Parathyroid adenoma (tissue), 2 donors: ENCODE measurements at regions not wholly inside any gene's neighbourhood (a gene's known extent, or its start where the extent isn't known, plus 50 kb on each side); places are given as distances from the start of the nearest gene placed in this dataset.

Experiments
- H2AFZ ChIP-seq: fragments of 300-600 bp; sonication (generic); one replicate; pipeline ENCODE4 v1.7.0; 2017; ENCODE audit warnings: antibody characterized with exemption, mild to moderate bottlenecking
- H3K27ac ChIP-seq: fragments of 300-600 bp; sonication (generic); one replicate; pipeline ENCODE4 v1.7.0; 2017
- H3K27me3 ChIP-seq: fragments of 300-600 bp; sonication (generic); one replicate; pipeline ENCODE4 v1.7.0; 2017; ENCODE audit warnings: low read length; ENCODE audit not compliant: control insufficient read depth, insufficient read depth
- H3K36me3 ChIP-seq: fragments of 300-600 bp; sonication (generic); one replicate; pipeline ENCODE4 v1.7.0; 2017; ENCODE audit warnings: low read length; ENCODE audit not compliant: control insufficient read depth, insufficient read depth
- H3K4me1 ChIP-seq: fragments of 300-600 bp; sonication (generic); one replicate; pipeline ENCODE4 v1.7.0; 2017; ENCODE audit warnings: control low read depth
- H3K4me2 ChIP-seq: fragments of 300-600 bp; sonication (generic); one replicate; pipeline ENCODE4 v1.7.0; 2017; ENCODE audit warnings: low read length
- H3K4me3 ChIP-seq: fragments of 300-600 bp; sonication (generic); one replicate; pipeline ENCODE4 v1.7.0; 2017; ENCODE audit warnings: low read depth, low read length
- H3K79me2 ChIP-seq: fragments of 300-600 bp; sonication (generic); one replicate; pipeline ENCODE4 v1.7.0; 2017; ENCODE audit warnings: control low read depth
- H3K9ac ChIP-seq: fragments of 300-600 bp; sonication (generic); one replicate; pipeline ENCODE4 v1.7.0; 2017; ENCODE audit warnings: mild to moderate bottlenecking
- H3K9me3 ChIP-seq: fragments of 300-600 bp; sonication (generic); one replicate; pipeline ENCODE4 v1.7.0; 2017; ENCODE audit warnings: low read length; ENCODE audit not compliant: control insufficient read depth
- TF ChIP-seq, protein P1 (sequence below): fragments of 300-600 bp; sonication (generic); IDR thresholded peaks from one replicate; pipeline ENCODE4 v1.7.0; 2017; ENCODE audit warnings: antibody characterized with exemption, mild to moderate bottlenecking
- donor health status: primary hyperparathyroidism.

DNA sequence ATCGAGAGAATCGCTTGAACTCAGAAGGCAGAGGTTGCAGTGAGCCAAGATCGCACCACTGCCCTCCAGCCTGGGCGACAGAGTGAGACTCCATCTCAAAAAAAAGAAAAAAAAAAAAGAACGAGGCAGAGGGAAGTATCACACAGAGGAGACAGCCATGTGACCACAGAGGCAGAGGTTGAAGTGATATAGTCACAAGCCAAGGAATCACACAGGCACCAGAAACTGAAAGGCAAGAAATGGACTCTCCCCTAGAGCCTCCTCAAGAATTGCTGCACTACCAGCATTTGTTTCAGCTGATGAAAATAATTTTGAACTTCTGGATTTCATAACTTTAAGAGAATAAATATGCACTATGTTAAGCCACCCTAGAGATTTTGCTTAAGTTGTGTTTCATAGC lies 459.6 kb downstream of the PTPRC start:
- TF ChIP-seq, protein P1, sequence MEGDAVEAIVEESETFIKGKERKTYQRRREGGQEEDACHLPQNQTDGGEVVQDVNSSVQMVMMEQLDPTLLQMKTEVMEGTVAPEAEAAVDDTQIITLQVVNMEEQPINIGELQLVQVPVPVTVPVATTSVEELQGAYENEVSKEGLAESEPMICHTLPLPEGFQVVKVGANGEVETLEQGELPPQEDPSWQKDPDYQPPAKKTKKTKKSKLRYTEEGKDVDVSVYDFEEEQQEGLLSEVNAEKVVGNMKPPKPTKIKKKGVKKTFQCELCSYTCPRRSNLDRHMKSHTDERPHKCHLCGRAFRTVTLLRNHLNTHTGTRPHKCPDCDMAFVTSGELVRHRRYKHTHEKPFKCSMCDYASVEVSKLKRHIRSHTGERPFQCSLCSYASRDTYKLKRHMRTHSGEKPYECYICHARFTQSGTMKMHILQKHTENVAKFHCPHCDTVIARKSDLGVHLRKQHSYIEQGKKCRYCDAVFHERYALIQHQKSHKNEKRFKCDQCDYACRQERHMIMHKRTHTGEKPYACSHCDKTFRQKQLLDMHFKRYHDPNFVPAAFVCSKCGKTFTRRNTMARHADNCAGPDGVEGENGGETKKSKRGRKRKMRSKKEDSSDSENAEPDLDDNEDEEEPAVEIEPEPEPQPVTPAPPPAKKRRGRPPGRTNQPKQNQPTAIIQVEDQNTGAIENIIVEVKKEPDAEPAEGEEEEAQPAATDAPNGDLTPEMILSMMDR, result no peak
- no peak overlapping the region for H3K27ac ChIP-seq
- no peaks in the 10 kb centered on the region for H3K9me3 ChIP-seq
- no peak overlapping the region for H3K4me2 ChIP-seq
- H3K9ac ChIP-seq, result no peak overlapping the region
- no peak overlapping the region for H2AFZ ChIP-seq
- no peaks in the 10 kb centered on the region for H3K27me3 ChIP-seq
- H3K79me2 ChIP-seq, result no peaks in the 10 kb centered on the region
- H3K36me3 ChIP-seq, result no peaks in the 10 kb centered on the region
- no peak overlapping the region for H3K4me3 ChIP-seq
- H3K4me1 ChIP-seq, result no peaks in the 10 kb centered on the region

DNA sequence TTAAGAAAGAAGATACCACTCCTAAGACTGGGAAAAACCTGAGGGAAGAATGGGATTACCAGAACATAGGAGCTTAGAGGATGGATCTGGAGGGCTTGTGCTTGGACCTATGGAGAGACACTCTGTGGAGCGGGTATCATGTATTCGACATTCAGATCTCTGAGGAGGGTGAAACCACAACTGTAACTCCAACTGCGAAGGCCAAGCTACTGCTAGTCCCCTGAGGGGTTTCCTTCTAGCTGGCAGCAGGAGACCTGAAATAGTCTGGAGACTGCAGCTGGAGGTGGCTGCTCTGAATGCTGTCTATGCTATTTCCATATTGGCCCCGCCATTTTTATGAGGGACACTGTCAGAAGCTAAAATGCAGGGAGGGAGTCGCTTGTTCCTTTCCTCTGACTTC lies 462.3 kb downstream of the PTPRC start:
- no peak overlapping the region for H3K9ac ChIP-seq
- H3K4me1 ChIP-seq, result no peaks in the 10 kb centered on the region
- no peaks in the 10 kb centered on the region for H3K79me2 ChIP-seq
- no peak overlapping the region for H3K4me2 ChIP-seq
- H3K27me3 ChIP-seq, result no peaks in the 10 kb centered on the region
- TF ChIP-seq, protein P1, result no peak
- no peaks in the 10 kb centered on the region for H3K9me3 ChIP-seq
- no peak overlapping the region for H3K27ac ChIP-seq
- no peak overlapping the region for H2AFZ ChIP-seq
- H3K4me3 ChIP-seq, result no peak overlapping the region
- no peaks in the 10 kb centered on the region for H3K36me3 ChIP-seq

DNA sequence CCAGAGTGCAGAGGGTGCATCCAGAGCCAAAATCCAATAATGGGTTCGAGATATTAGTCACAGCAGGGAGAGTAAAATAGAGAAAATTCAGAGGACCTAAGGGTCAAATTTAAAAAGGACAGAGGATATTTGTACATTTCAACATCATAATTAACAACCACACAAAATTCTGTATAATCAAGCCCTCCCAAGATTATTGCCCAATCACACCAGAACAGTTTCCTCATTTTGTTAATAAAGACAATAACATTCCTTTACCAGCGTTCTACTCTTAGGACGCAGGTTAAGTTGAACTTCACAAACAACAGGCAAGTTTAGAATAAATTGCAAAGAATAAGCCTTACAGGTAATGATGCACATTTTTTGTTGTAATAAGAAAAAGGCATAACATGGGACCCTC lies 462.8 kb downstream of the PTPRC start:
- H3K9ac ChIP-seq, result no peak overlapping the region
- H3K4me3 ChIP-seq, result no peak overlapping the region
- H3K4me2 ChIP-seq, result no peak overlapping the region
- no peaks in the 10 kb centered on the region for H3K9me3 ChIP-seq
- H3K4me1 ChIP-seq, result no peaks in the 10 kb centered on the region
- no peaks in the 10 kb centered on the region for H3K36me3 ChIP-seq
- TF ChIP-seq, protein P1, result no peak
- no peak overlapping the region for H3K27ac ChIP-seq
- H3K27me3 ChIP-seq, result no peaks in the 10 kb centered on the region
- H2AFZ ChIP-seq, result no peak overlapping the region
- H3K79me2 ChIP-seq, result no peaks in the 10 kb centered on the region

DNA sequence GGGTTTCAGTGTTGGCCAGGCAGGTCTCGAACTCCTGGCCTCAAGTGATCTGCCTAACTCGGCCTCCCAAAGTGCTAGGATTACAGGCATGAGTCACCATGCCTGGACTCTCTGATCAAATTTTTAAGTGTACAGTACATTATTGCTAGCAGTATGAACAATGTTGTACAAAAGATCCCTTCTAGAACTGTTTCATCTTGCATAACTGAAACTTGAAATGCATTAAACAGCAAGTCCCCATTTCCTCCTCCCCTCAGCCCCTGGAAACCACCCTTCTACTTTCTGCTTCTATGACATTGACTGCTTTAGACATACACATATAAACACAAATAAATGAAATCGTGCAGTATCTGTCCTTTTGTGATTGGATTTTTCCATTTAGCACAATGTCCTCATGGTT lies 463.4 kb downstream of the PTPRC start:
- Histone ChIP-seq H3K79me2 (no peaks in the 10 kb centered on the region), H3K4me1 (no peaks in the 10 kb centered on the region), H3K9ac (no peak overlapping the region), H3K9me3 (peaks cover 2% of the 10 kb centered on the region), H3K27ac (no peak overlapping the region), H3K27me3 (no peaks in the 10 kb centered on the region), H3K36me3 (no peaks in the 10 kb centered on the region), H3K4me3 (no peak overlapping the region), H2AFZ (no peak overlapping the region), H3K4me2 (no peak overlapping the region)
- TF ChIP-seq, protein P1, result no peak

DNA sequence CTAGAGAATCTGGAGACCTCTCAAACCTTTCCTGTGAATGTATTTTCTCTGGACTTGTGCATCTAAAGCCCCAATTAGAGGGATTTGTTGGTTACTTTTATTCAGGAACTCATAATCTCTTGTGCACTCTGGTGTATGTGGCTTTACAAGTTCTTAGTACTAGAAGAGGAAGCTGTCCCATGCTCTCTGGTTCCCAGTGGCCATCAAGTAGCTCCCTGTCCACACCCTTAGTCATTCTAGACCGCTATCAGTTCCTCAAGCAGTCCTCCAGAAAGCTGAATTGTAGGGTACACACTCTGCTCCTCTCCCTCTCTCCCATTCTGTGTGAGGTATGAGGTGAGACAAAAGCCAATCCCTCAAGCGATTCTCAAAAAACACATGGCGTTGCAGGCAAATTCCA lies 470.3 kb downstream of the PTPRC start:
- H3K4me1 ChIP-seq, result no peaks in the 10 kb centered on the region
- H3K4me2 ChIP-seq, result no peak overlapping the region
- H2AFZ ChIP-seq, result no peak overlapping the region
- H3K9me3 ChIP-seq, result peaks cover 2% of the 10 kb centered on the region
- H3K9ac ChIP-seq, result no peak overlapping the region
- no peaks in the 10 kb centered on the region for H3K27me3 ChIP-seq
- no peaks in the 10 kb centered on the region for H3K79me2 ChIP-seq
- H3K27ac ChIP-seq, result no peak overlapping the region
- H3K36me3 ChIP-seq, result no peaks in the 10 kb centered on the region
- H3K4me3 ChIP-seq, result no peak overlapping the region
- TF ChIP-seq, protein P1, result no peak
